Activated naive CD8-positive, alpha-beta T cell treated with anti-CD3 and anti-CD28 coated beads, Interleukin-2, amount 50 U/mL, for 24 hours (primary cell): ENCODE measurements at regions not wholly inside any gene's neighbourhood (a gene's known extent, or its start where the extent isn't known, plus 50 kb on each side); places are given as distances from the start of the nearest gene placed in this dataset.
"Not testable (repeated sequence)": the region's sequence is repeated elsewhere in the genome, so short reads cannot be mapped to it uniquely, and the experiment has no call there.

Experiments
- ATAC-seq: fragments of 150-1000 bp; cut with Tn5 transposase; one replicate; pipeline ENCODE4 v1.10.0; 2021
- DNase-seq: peaks from one replicate; pipeline ENCODE4 v3.0.0; 2021
- H3K27ac Mint-ChIP-seq: one replicate; pipeline ENCODE4 v1.8.0; 2021; ENCODE audit warnings: mild to moderate bottlenecking, mixed read lengths
- H3K27me3 Mint-ChIP-seq: one replicate; pipeline ENCODE4 v1.8.0; 2021; ENCODE audit warnings: mixed read lengths
- H3K36me3 Mint-ChIP-seq: one replicate; pipeline ENCODE4 v1.8.0; 2021; ENCODE audit warnings: low read depth, mixed read lengths
- H3K4me1 Mint-ChIP-seq: one replicate; pipeline ENCODE4 v1.8.0; 2021; ENCODE audit warnings: mixed read lengths
- H3K4me3 Mint-ChIP-seq: one replicate; pipeline ENCODE4 v1.8.0; 2021; ENCODE audit warnings: mild to moderate bottlenecking, moderate library complexity, mixed read lengths
- H3K9me3 Mint-ChIP-seq: one replicate; pipeline ENCODE4 v1.8.0; 2021; ENCODE audit warnings: mixed read lengths

DNA sequence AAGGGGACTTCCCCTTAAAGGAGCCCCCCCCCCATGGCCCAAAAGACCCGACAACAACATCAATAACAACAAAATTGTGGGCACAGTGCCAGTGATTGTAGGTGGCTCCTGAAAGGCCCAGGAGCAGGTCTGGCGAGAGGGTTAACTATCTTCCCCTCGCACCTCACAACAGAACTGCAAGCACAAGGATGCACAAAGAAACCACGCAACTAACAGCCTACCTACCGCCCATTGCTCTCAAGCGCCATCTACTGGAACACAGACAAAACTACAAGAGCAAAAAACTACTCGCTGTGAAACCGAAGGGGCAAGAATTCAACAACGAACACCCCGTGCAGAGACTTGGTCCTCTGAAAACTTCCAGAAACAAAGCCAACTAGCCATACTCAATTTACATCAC, 205.6 kb downstream of the SPIN4 start:
- not testable (repeated sequence) for ATAC-seq, H3K4me1 Mint-ChIP-seq, H3K4me3 Mint-ChIP-seq, H3K27me3 Mint-ChIP-seq, H3K36me3 Mint-ChIP-seq, DNase-seq, H3K27ac Mint-ChIP-seq, H3K9me3 Mint-ChIP-seq

DNA sequence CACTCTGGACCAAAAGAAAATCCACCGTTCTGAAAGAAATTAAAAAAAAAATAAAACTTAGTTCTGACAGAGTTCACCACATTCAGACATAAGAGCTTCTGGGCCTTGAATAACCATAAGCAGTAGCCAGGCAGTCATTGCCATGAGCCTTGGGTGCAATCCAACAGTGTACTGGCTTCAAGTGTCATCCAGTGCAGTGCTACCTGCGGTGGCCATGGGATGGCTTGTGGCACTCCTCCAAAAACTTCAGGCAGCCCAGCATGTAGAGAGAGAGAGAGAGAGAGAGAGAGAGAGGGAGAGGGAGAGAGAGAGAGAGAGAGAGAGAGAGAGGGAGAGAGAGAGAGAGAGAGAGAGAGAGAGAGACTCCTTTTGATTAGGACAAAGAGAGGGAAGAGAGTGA, 208.5 kb downstream of the SPIN4 start:
- not testable (repeated sequence) for DNase-seq, H3K4me3 Mint-ChIP-seq, H3K27ac Mint-ChIP-seq, H3K27me3 Mint-ChIP-seq, H3K4me1 Mint-ChIP-seq, H3K36me3 Mint-ChIP-seq, H3K9me3 Mint-ChIP-seq, ATAC-seq

DNA sequence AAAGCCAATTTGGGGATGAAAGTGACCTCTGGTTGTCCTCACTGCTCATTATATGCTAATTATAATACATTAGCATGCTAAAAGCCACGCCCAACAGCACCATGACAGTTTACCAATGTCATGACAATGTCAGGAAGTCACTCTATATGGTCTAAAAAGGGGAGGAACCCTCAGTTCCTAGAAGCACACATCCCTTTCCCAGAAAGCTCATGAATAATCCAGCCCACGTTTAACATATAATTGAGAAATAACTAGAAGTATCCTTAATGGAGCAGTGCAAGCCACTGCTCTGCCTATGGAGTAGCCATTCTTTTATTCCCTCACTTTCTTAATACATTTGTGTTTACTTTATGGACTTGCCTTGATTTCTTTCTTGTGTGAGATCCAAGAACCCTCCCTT, 215.3 kb downstream of the SPIN4 start:
- not testable (repeated sequence) for H3K4me3 Mint-ChIP-seq, H3K36me3 Mint-ChIP-seq, H3K27me3 Mint-ChIP-seq, H3K9me3 Mint-ChIP-seq, ATAC-seq, DNase-seq, H3K27ac Mint-ChIP-seq, H3K4me1 Mint-ChIP-seq

DNA sequence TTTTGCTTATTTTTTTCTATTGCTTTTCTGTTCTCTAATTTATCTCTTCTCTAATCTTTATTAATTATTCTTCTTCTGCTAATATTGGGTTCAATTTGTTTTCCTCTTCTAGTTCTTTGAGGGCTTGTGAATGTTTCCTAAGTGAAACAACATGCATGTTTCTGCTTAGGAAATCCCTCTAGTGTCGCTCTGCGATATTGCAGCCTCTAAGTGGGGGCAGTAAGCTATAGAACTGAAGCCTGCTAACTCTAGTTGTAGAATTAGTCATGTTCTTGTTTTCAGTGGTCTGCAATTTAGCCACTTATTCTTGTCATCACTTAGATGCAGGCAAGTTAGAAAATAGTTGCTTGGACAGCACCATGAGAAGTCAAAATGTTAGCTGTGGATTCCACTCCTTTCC, 222.6 kb downstream of the SPIN4 start:
- no peaks in the 10 kb centered on the region for H3K9me3 Mint-ChIP-seq
- no peak overlapping the region for H3K27ac Mint-ChIP-seq
- no peaks in the 10 kb centered on the region for H3K36me3 Mint-ChIP-seq
- ATAC-seq (no peak), DNase-seq (peak; percentile 13)
- H3K4me3 Mint-ChIP-seq, result no peak overlapping the region
- no peaks in the 10 kb centered on the region for H3K27me3 Mint-ChIP-seq
- no peaks in the 10 kb centered on the region for H3K4me1 Mint-ChIP-seq

DNA sequence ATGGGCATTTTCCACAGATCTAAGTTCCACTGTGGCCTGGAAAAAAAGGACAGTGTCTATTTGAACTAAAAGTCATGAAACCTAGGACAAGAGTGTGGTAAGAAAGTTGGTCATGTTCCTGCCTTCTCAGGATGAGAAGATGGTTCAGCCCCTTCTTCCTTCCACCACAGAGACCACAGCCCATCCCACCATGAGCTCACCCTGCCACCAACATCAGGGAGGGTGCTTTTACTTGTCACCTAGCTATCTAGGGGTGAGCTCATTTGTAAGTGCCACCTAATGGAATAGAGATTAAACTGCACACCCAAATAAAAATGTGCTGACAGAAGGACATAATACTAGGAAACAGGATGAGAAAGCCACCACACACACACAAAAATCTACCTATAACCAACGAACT, 235.9 kb downstream of the SPIN4 start:
- H3K4me3 Mint-ChIP-seq, result no peak overlapping the region
- H3K27me3 Mint-ChIP-seq, result no peaks in the 10 kb centered on the region
- no peaks in the 10 kb centered on the region for H3K36me3 Mint-ChIP-seq
- H3K9me3 Mint-ChIP-seq, result no peaks in the 10 kb centered on the region
- no peak for DNase-seq
- H3K27ac Mint-ChIP-seq, result no peak overlapping the region
- ATAC-seq, result no peak
- no peaks in the 10 kb centered on the region for H3K4me1 Mint-ChIP-seq

DNA sequence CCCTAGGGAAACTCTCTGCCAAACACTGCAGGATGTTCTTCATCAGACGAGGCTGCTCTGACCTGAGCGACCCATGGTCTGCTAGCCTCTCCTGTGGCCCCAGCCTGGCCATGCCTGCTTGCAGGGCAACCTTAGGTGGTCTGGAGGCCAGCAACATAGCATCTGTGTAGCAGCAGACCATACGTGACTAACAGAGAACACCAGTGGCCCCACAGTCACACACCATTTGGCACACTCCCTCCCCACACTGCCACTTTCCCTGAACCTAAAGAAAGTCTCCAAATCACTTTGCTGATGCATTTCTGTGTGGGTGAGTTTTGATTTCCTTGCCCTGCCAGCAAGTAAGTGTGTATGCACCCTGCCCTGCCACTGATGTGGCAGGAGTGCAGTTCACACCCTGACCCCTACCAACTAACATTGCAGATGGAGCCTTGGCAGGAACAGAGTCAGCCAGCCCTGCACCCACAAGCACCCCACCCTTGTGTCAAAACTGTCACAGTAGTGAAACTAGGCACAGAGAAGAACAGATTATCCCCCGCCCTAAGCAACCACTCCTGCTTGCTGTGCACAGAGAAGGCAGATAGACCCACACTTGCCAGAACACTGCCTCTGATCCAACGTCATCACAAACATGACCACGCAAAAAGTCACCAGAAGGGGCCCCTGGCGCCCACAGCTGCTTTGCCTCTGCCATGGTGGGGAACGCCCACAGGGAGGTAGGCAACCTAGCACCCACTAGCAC, 249.1 kb downstream of the SPIN4 start:
- DNase-seq, result no peak
- H3K27ac Mint-ChIP-seq, result no peak overlapping the region
- no peak overlapping the region for H3K4me3 Mint-ChIP-seq
- no peak for ATAC-seq
- H3K36me3 Mint-ChIP-seq, result no peaks in the 10 kb centered on the region
- peaks cover 7% of the 10 kb centered on the region for H3K9me3 Mint-ChIP-seq
- no peaks in the 10 kb centered on the region for H3K4me1 Mint-ChIP-seq
- H3K27me3 Mint-ChIP-seq, result no peaks in the 10 kb centered on the region

DNA sequence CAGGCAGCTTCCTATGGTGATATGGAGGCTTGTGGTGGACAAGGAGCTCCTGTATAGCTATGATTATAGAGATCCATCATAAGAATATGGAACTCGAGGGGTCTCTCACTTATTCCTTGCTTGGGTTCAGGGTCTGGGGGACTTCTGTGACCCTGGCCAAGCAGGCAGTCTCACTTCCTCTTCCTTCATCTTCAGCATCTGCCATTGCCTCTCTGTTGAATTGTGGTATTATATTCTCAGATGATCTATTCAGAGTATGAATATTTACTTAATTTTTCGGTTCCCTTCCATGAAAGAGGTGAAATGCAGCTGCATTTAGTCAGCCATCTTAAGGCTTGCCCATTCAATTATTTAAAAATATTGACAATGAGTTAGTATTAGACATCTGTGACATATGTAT, 292.9 kb downstream of the SPIN4 start:
- ATAC-seq, result no peak
- Mint-ChIP-seq H3K4me1 (no peaks in the 10 kb centered on the region), H3K27ac (no peak overlapping the region), H3K36me3 (no peaks in the 10 kb centered on the region), H3K4me3 (no peak overlapping the region), H3K27me3 (no peaks in the 10 kb centered on the region), H3K9me3 (no peaks in the 10 kb centered on the region)
- no peak for DNase-seq

DNA sequence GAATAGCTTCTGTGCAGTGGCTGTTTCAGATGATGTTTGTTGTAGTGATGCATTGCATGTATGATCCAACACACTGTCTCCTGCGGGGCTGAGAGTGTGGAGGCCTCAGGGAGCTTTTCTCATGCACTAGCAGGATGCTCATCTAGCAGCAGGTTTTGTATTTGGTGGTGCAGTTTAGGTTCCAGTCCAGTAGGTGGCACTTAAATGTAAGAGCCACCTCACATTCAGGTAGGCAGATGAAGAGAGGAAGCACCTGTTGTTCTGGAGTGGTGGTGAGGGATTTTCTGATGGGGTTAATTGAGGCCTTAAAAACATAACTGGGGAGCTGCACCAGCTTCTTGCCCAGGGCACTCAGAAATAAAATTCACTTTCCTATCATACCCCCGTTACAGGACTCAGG, 300.9 kb downstream of the SPIN4 start:
- H3K27ac Mint-ChIP-seq, result no peak overlapping the region
- DNase-seq (no peak), ATAC-seq (no peak)
- no peak overlapping the region for H3K4me3 Mint-ChIP-seq
- H3K4me1 Mint-ChIP-seq, result no peaks in the 10 kb centered on the region
- H3K36me3 Mint-ChIP-seq, result no peaks in the 10 kb centered on the region
- H3K9me3 Mint-ChIP-seq, result no peaks in the 10 kb centered on the region
- no peaks in the 10 kb centered on the region for H3K27me3 Mint-ChIP-seq

DNA sequence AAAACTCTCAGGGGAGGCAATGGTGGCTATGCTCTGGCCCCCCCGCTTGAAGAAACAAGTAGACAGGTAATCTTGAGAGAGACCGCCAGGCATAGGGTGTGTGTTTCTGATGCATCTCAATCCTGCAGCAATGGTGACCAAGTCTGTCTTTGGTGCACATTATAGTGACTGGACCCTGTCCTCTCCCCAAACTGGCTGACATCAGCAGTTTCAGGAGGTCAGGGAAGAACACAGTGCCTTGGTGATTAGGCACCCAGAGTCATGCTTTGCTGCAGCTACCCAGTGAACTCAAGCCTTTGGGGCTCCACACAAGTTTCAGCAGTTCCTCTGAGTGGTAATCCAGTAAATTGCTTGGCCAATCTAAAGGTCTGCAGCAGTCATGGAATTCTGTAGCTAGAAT, 318.3 kb downstream of the SPIN4 start:
- Mint-ChIP-seq H3K4me1 (no peaks in the 10 kb centered on the region), H3K36me3 (no peaks in the 10 kb centered on the region), H3K4me3 (no peak overlapping the region)

DNA sequence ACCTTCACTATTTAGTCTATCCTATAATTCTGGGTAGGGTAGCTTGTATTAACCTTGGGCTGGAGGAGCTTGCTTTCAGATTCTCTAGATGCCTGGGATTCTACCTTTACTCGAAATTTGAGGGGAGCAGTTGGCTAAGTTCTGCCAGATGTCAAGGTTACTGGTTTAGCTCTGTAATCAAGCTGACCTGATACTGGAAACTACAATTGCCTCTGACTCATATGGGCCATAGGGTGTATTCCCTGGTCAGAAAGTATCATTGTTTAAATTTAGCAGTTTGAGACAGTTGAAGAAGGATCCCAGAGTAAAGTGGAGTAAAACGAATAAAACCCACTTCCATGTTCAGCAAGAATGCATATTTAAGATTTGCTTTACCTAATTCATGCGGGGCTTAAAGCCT, 337.6 kb downstream of the SPIN4 start:
- Mint-ChIP-seq H3K4me3 (no peak overlapping the region), H3K27ac (no peak overlapping the region), H3K36me3 (no peaks in the 10 kb centered on the region), H3K27me3 (no peaks in the 10 kb centered on the region), H3K9me3 (peaks cover 4% of the 10 kb centered on the region), H3K4me1 (no peaks in the 10 kb centered on the region)
- DNase-seq (no peak), ATAC-seq (no peak)

More for the DNA sequence above, 318.3 kb downstream of the SPIN4 start:
- H3K27me3 Mint-ChIP-seq, result no peaks in the 10 kb centered on the region
- ATAC-seq (no peak), DNase-seq (no peak)
- H3K9me3 Mint-ChIP-seq, result peaks cover 4% of the 10 kb centered on the region
- H3K27ac Mint-ChIP-seq, result no peak overlapping the region

DNA sequence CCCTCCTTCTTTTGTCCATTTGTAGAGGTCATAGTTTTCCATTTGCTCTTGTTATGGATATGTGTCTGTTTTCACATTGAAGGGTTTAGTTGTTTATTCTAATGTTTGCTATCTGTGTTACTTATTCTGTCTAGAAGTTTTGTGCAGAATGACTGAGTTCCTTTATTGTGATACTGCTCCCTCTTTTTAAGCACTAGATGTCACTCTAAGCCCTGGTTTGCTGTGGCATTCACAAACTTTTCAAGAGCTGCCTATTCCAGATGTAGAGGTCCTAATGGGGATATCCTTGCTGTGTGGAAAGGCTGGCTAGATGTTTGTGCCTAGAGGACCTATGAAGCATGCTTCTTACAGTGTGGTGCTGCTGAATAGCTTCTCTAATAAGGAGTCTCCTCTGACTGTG, 338.6 kb downstream of the SPIN4 start:
- no peaks in the 10 kb centered on the region for H3K27me3 Mint-ChIP-seq

DNA sequence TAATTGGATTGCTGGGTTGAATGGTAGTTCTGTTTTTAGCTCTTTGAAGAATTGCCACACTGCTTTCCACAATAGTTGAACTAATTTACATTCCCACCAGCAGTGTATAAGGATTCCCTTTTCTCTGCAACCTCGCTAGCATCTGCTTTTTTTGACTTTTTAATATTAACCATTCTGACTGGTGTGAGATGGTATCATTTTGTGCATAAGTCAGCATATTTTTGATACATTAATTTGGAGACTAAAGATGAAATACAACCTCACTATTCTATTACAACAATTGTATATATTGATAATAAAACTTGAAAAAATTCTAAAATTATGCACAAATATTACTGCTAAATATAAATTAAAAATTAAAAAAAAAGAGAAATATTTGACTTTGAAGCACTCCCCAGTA, 350.9 kb downstream of the SPIN4 start:
- ATAC-seq, H3K36me3 Mint-ChIP-seq, DNase-seq, H3K27me3 Mint-ChIP-seq, H3K27ac Mint-ChIP-seq, H3K4me3 Mint-ChIP-seq, H3K4me1 Mint-ChIP-seq, H3K9me3 Mint-ChIP-seq: not testable (repeated sequence)

More for the DNA sequence above, 338.6 kb downstream of the SPIN4 start:
- ATAC-seq, result no peak
- Mint-ChIP-seq H3K36me3 (no peaks in the 10 kb centered on the region), H3K9me3 (peaks cover 4% of the 10 kb centered on the region), H3K4me3 (no peak overlapping the region), H3K27ac (no peak overlapping the region), H3K4me1 (no peaks in the 10 kb centered on the region)
- no peak for DNase-seq
